K562 (cell line): ENCODE measurements at regions not wholly inside any gene's neighbourhood (a gene's known extent, or its start where the extent isn't known, plus 50 kb on each side); places are given as distances from the start of the nearest gene placed in this dataset.

Experiments
- C11orf30 ChIP-seq: fragments of 450-650 bp; IDR thresholded peaks from 2 replicates; pipeline ENCODE4 v1.6.1; 2016; ENCODE audit warnings: low read depth, mild to moderate bottlenecking
- CBFA2T2 ChIP-seq: fragments of 450-650 bp; conservative IDR thresholded peaks from 2 replicates; pipeline ENCODE4 v1.6.1; 2017; ENCODE audit warnings: mild to moderate bottlenecking
- CREBBP ChIP-seq: IDR thresholded peaks from one replicate; pipeline ENCODE4 v1.6.1; 2012; ENCODE audit warnings: low read depth, mild to moderate bottlenecking, control low read depth, inconsistent platforms, low read length
- DIDO1 ChIP-seq: fragments of 450-650 bp; IDR thresholded peaks from 2 replicates; pipeline ENCODE4 v1.6.1; 2016; ENCODE audit warnings: low read depth, missing biosample characterization, missing genetic modification characterization
- DNMT1 ChIP-seq: fragments of 450-650 bp; IDR thresholded peaks from 2 replicates; pipeline ENCODE4 v1.6.1; 2016; ENCODE audit warnings: antibody characterized with exemption, mild to moderate bottlenecking
- EHMT2 ChIP-seq: fragments of 450-650 bp; IDR thresholded peaks from 2 replicates; pipeline ENCODE4 v1.6.1; 2018; ENCODE audit warnings: antibody characterized with exemption
- FOXO4 ChIP-seq: fragments of 450-650 bp; formaldehyde crosslinking; IDR thresholded peaks from 2 replicates; pipeline ENCODE4 v1.4.0; 2020; ENCODE audit warnings: mild to moderate bottlenecking, moderate library complexity
- GATA2 ChIP-seq: sonication (generic); formaldehyde crosslinking; IDR thresholded peaks from 2 replicates; pipeline ENCODE4 v1.4.0; 2020; ENCODE audit warnings: mild to moderate bottlenecking, missing genetic modification reagents
- GTF2A2 ChIP-seq: IDR thresholded peaks from 2 replicates; pipeline ENCODE4 v1.6.1; 2016; ENCODE audit warnings: mild to moderate bottlenecking, missing genetic modification characterization, missing compliant biosample characterization
- IFI16 ChIP-seq: fragments of 250-450 bp; sonication (Bioruptor Pico); IDR thresholded peaks from 2 replicates; pipeline ENCODE4 v2.1.2; 2022; ENCODE audit warnings: mild to moderate bottlenecking, inconsistent platforms
- MAZ ChIP-seq, 2 experiments: fragments of 450-650 bp in 1 of 2; sonication (generic) in 1 of 2; formaldehyde crosslinking; IDR thresholded peaks in 1 of 2; conservative IDR thresholded peaks in 1 of 2; 2 replicates each; pipeline versions ENCODE4 v1.4.0 to v1.5.0; 2020; ENCODE audit warnings: mild to moderate bottlenecking in 1 of 2, missing genetic modification reagents in 1 of 2
- MEF2A ChIP-seq: IDR thresholded peaks from 2 replicates; pipeline ENCODE4 v1.6.1; 2011; ENCODE audit warnings: low read depth, mild to moderate bottlenecking, low read length, moderate library complexity; ENCODE audit not compliant: control insufficient read depth
- NFIX ChIP-seq: fragments of 250-450 bp; sonication (Bioruptor Pico); IDR thresholded peaks from 2 replicates; pipeline ENCODE4 v1.4.0; 2020; ENCODE audit warnings: low read depth, mild to moderate bottlenecking, moderate library complexity
- NR2C2 ChIP-seq, 2 experiments: fragments of 200-800 bp in 1 of 2; sonication (Bioruptor generic) in 1 of 2; sonication (generic) in 1 of 2; formaldehyde crosslinking in 1 of 2; IDR thresholded peaks; 2 replicates each; pipeline versions ENCODE4 v1.6.1 to v1.8.0; 2016 to 2022; ENCODE audit warnings: mild to moderate bottlenecking in 1 of 2, missing compliant biosample characterization in 1 of 2, missing genetic modification characterization in 1 of 2, missing genetic modification reagents in 1 of 2
- POLR2H ChIP-seq: IDR thresholded peaks from 2 replicates; pipeline ENCODE4 v1.6.1; 2016; ENCODE audit warnings: missing genetic modification characterization, low read depth, mild to moderate bottlenecking, control low read depth, missing compliant biosample characterization, moderate library complexity
- POLR3G ChIP-seq: IDR thresholded peaks from 2 replicates; pipeline ENCODE4 v1.6.1; 2011; ENCODE audit not compliant: insufficient read length, insufficient replicate concordance; ENCODE audit errors: extremely low read depth
- PPARD ChIP-seq: fragments of 250-450 bp; sonication (Bioruptor Pico); IDR thresholded peaks from 2 replicates; pipeline ENCODE4 v1.8.0; 2022; ENCODE audit warnings: inconsistent platforms, mild to moderate bottlenecking, moderate library complexity
- RBM22 ChIP-seq: fragments of 200-400 bp; formaldehyde crosslinking; IDR thresholded peaks from 2 replicates; pipeline ENCODE4 v1.6.1; 2018; ENCODE audit warnings: low read length, low read depth; ENCODE audit not compliant: poor library complexity, severe bottlenecking
- RUNX1 ChIP-seq: sonication (generic); IDR thresholded peaks from 2 replicates; pipeline ENCODE4 v1.6.1; 2016; ENCODE audit warnings: antibody characterized with exemption, low read depth
- SREBF2 ChIP-seq: sonication (generic); formaldehyde crosslinking; IDR thresholded peaks from 2 replicates; pipeline ENCODE4 v1.4.0; 2020; ENCODE audit warnings: mild to moderate bottlenecking, missing genetic modification reagents
- TARDBP ChIP-seq: fragments of 450-650 bp; IDR thresholded peaks from 2 replicates; pipeline ENCODE4 v1.6.1; 2016
- XRCC3 ChIP-seq: fragments of 450-650 bp; IDR thresholded peaks from 2 replicates; pipeline ENCODE4 v1.6.1; 2017; ENCODE audit warnings: mild to moderate bottlenecking, moderate library complexity
- ZBTB17 ChIP-seq: fragments of 450-650 bp; formaldehyde crosslinking; IDR thresholded peaks from 2 replicates; pipeline ENCODE4 v1.4.0; 2020; ENCODE audit warnings: mild to moderate bottlenecking
- ZBTB26 ChIP-seq: fragments of 450-650 bp; formaldehyde crosslinking; IDR thresholded peaks from 2 replicates; pipeline ENCODE4 v1.4.0; 2022; ENCODE audit warnings: missing genetic modification characterization
- ZBTB9 ChIP-seq: fragments of 450-650 bp; formaldehyde crosslinking; IDR thresholded peaks from 2 replicates; pipeline ENCODE4 v1.4.0; 2020; ENCODE audit warnings: mild to moderate bottlenecking, moderate library complexity
- ZKSCAN3 ChIP-seq: fragments of 250-450 bp; sonication (Bioruptor Pico); IDR thresholded peaks from 2 replicates; pipeline ENCODE4 v1.4.0; 2020
- ZNF184 ChIP-seq: sonication (generic); formaldehyde crosslinking; IDR thresholded peaks from 2 replicates; pipeline ENCODE4 v1.5.0; 2020; ENCODE audit warnings: missing genetic modification reagents
- ZNF224 ChIP-seq: sonication (generic); formaldehyde crosslinking; IDR thresholded peaks from 2 replicates; pipeline ENCODE4 v1.8.0; 2022; ENCODE audit warnings: mild to moderate bottlenecking, missing genetic modification reagents

GRCh38 chr16:86925067-86925791 lies 346.9 kb downstream of the FOXL1 start (continued):
- TF ChIP-seq ZBTB26 (CRISPR knock-in tag) (no peak), C11orf30 (no peak), POLR2H (tag) (no peak), DIDO1 (tag) (no peak), GATA2 (CRISPR knock-in tag) (peak; percentile 57; the same call in 1 of the 2 replicates), DNMT1 (no peak), EHMT2 (no peak), GTF2A2 (no peak), XRCC3 (no peak), IFI16 (CRISPR knock-in tag) (no peak), FOXO4 (CRISPR knock-in tag) (no peak), ZNF184 (CRISPR knock-in tag) (no peak), MAZ (CRISPR knock-in tag; conservative IDR thresholded peaks at IDR 0.05 in 1 of 2, IDR thresholded peaks at IDR 0.05 in 1 of 2) (0 out of 4 replicates have a peak, but pooled peaks of 1 of the 2 experiments have one; percentile 40), ZBTB9 (CRISPR knock-in tag) (no peak), TARDBP (peak; percentile 48; the same call in 1 of the 2 replicates), ZNF224 (CRISPR knock-in tag) (no peak), POLR3G (no peak), CBFA2T2 (peak; percentile 63), ZKSCAN3 (CRISPR knock-in tag) (no peak), NFIX (CRISPR knock-in tag) (no peak), RBM22 (no peak), CREBBP (no peak), PPARD (CRISPR knock-in tag) (no peak), SREBF2 (CRISPR knock-in tag) (no peak), NR2C2 (CRISPR knock-in tag; IDR thresholded peaks at IDR 0.05) (no peak), NR2C2 (tag; IDR thresholded peaks at IDR 0.05) (no peak), ZBTB17 (CRISPR knock-in tag) (peak; percentile 95), RUNX1 (no peak), MEF2A (no peak)
